ENCODE measurements at regions not wholly inside any gene's neighbourhood (a gene's known extent, or its start where the extent isn't known, plus 50 kb on each side); places are given as distances from the start of the nearest gene placed in this dataset.
"Not testable (repeated sequence)": the region's sequence is repeated elsewhere in the genome, so short reads cannot be mapped to it uniquely, and the experiment has no call there.

DNA sequence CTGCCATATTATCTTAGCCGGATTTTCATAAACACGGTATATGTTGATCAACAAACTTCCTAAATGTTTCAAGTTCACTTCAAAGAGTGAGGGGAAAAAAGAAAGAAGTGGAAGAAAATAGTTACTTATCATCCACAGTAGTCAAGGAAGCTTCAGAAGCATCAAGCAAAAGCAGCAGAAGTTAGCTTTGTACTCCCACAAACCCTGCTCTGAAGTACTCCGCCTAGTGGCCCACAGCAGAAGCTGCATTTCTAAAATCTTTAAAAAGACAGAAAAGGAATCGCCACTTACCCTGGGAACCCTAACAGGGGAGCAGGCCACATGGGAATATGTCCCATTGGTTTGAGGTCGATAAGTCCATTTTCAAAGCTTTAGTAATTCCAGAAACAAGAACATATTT is 158.1 kb downstream of the FOXD4L6 start:
- H3K4me3 ChIP-seq (ENCODE audit: low read depth in 2 of 2, low read length in 1 of 2); H3K4me2 ChIP-seq; H3K4me1 ChIP-seq (ENCODE audit: control insufficient read depth in 1 of 2, insufficient read depth in 2 of 2, low read depth in 1 of 2, low read length in 1 of 2); H3K79me2 ChIP-seq (ENCODE audit: insufficient read depth); H3F3A ChIP-seq (replicated peaks; ENCODE audit: insufficient read depth); H3K36me3 ChIP-seq (replicated peaks in 1 of 2; ENCODE audit: control insufficient read depth in 1 of 2, insufficient read depth in 2 of 2, low read length in 1 of 2); H3K27ac ChIP-seq (ENCODE audit: low read depth in 2 of 2, low read length in 1 of 2); DNase-seq; H3K27me3 ChIP-seq (ENCODE audit: insufficient read depth); CTCF ChIA-PET; H4K20me1 ChIP-seq (ENCODE audit: insufficient read depth); H3K9me2 ChIP-seq; H3K9ac ChIP-seq; H2AFZ ChIP-seq (ENCODE audit: low read depth); POLR2A ChIA-PET; H3K9me3 ChIP-seq: not testable (repeated sequence)
- TF ChIP-seq, protein P1, sequence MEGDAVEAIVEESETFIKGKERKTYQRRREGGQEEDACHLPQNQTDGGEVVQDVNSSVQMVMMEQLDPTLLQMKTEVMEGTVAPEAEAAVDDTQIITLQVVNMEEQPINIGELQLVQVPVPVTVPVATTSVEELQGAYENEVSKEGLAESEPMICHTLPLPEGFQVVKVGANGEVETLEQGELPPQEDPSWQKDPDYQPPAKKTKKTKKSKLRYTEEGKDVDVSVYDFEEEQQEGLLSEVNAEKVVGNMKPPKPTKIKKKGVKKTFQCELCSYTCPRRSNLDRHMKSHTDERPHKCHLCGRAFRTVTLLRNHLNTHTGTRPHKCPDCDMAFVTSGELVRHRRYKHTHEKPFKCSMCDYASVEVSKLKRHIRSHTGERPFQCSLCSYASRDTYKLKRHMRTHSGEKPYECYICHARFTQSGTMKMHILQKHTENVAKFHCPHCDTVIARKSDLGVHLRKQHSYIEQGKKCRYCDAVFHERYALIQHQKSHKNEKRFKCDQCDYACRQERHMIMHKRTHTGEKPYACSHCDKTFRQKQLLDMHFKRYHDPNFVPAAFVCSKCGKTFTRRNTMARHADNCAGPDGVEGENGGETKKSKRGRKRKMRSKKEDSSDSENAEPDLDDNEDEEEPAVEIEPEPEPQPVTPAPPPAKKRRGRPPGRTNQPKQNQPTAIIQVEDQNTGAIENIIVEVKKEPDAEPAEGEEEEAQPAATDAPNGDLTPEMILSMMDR (IDR thresholded peaks at IDR 0.05) = peak; percentile 48
- WGBS (ENCODE audit: low lambda C conversion rate) = 43% methylated on average over 5 of the region's 5 CpGs

GRCh38 chr9:40962461-40962860 is 166.0 kb downstream of the FOXD4L6 start:
- H3K36me3 ChIP-seq (replicated peaks in 1 of 2; ENCODE audit: control insufficient read depth in 1 of 2, insufficient read depth in 2 of 2, low read length in 1 of 2); H3K4me2 ChIP-seq; H2AFZ ChIP-seq (ENCODE audit: low read depth); H4K20me1 ChIP-seq (ENCODE audit: insufficient read depth); H3K9ac ChIP-seq; H3K4me3 ChIP-seq (ENCODE audit: low read depth in 2 of 2, low read length in 1 of 2); H3K79me2 ChIP-seq (ENCODE audit: insufficient read depth); H3F3A ChIP-seq (replicated peaks; ENCODE audit: insufficient read depth); DNase-seq; H3K9me3 ChIP-seq; H3K27me3 ChIP-seq (ENCODE audit: insufficient read depth); POLR2A ChIA-PET; H3K9me2 ChIP-seq; H3K27ac ChIP-seq (ENCODE audit: low read depth in 2 of 2, low read length in 1 of 2); H3K4me1 ChIP-seq (ENCODE audit: control insufficient read depth in 1 of 2, insufficient read depth in 2 of 2, low read depth in 1 of 2, low read length in 1 of 2); CTCF ChIA-PET: not testable (repeated sequence)
- TF ChIP-seq, protein P1 (IDR thresholded peaks at IDR 0.05) = 0 out of 2 replicates have a peak, but pooled peaks have one; percentile 13
- 60% methylated on average over 3 of the region's 6 CpGs for WGBS (ENCODE audit: low lambda C conversion rate)

DNA sequence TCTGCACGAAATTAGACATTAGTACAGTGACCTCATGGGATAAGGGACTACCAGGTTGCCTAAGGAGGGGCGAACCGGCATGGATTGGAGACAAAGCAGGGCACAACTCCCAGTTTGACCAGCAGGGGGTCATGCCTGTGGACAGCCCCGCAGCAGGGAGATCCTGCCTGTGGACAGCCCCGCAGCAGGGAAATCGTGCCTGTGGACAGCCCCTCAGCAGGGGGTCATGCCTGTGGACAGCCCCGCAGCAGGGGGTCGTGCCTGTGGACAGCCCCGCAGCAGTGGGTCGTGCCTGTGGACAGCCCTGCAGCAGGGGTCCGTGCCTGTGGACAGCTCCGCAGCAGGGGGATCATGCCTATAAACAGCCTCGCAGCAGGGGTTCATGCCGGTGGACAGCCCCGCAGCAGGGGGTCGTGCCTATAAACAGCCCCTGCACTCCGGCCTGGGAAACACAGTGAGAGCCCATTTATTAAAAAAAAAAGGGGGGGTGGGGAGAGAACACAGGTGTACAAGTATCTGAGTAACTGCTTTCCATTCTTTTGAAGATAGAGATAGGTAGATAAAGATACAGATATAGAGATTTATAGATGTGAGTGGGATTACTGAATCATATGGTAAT is 176.5 kb downstream of the FOXD4L6 start:
- H3K4me2 ChIP-seq; CTCF ChIA-PET; H4K20me1 ChIP-seq (ENCODE audit: insufficient read depth); H3K9me2 ChIP-seq; H3K27ac ChIP-seq (ENCODE audit: low read depth in 2 of 2, low read length in 1 of 2); H3K79me2 ChIP-seq (ENCODE audit: insufficient read depth); H2AFZ ChIP-seq (ENCODE audit: low read depth); H3F3A ChIP-seq (replicated peaks; ENCODE audit: insufficient read depth); H3K4me3 ChIP-seq (ENCODE audit: low read depth in 2 of 2, low read length in 1 of 2); POLR2A ChIA-PET; H3K4me1 ChIP-seq (ENCODE audit: control insufficient read depth in 1 of 2, insufficient read depth in 2 of 2, low read depth in 1 of 2, low read length in 1 of 2); H3K9me3 ChIP-seq; H3K9ac ChIP-seq; H3K27me3 ChIP-seq (ENCODE audit: insufficient read depth); H3K36me3 ChIP-seq (replicated peaks in 1 of 2; ENCODE audit: control insufficient read depth in 1 of 2, insufficient read depth in 2 of 2, low read length in 1 of 2): not testable (repeated sequence)
- peak; percentile 9 for DNase-seq
- TF ChIP-seq, protein P1 (IDR thresholded peaks at IDR 0.05) = peak; percentile 37; the same call in 1 of the 2 replicates
- WGBS (ENCODE audit: low lambda C conversion rate) = 77% methylated on average over 17 of the region's 17 CpGs

- 83% methylated on average over 8 of the region's 8 CpGs for WGBS (ENCODE audit: low lambda C conversion rate)
- POLR2A ChIA-PET = not testable (repeated sequence)
These were observed 182.3 kb downstream of the FOXD4L6 start for GRCh38 chr9:40946228-40946627.

DNA sequence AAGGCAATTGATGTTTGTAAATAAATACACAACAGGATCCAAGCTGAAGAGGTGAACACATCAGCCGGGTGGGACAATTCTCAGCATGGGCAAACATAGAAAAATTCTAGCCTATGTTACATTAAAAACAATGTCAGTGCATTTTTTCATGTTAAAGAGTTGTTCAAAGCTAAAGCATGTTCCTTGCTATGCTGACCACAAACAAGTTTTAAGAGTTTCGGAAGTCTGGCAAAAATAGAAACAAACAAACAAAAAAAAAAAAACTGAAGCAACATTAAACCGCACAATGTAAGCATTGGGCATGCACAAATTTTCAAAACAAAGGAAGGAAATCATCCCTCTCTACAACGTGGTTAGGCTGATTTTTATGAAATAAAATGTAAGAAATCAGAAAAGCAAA is 185.8 kb downstream of the FOXD4L6 start:
- POLR2A ChIA-PET; H3K9me3 ChIP-seq; H3K9ac ChIP-seq; H3K36me3 ChIP-seq (replicated peaks in 1 of 2; ENCODE audit: control insufficient read depth in 1 of 2, insufficient read depth in 2 of 2, low read length in 1 of 2); H3K27me3 ChIP-seq (ENCODE audit: insufficient read depth); H3K4me3 ChIP-seq (ENCODE audit: low read depth in 2 of 2, low read length in 1 of 2); H3K4me2 ChIP-seq; H3F3A ChIP-seq (replicated peaks; ENCODE audit: insufficient read depth); H3K79me2 ChIP-seq (ENCODE audit: insufficient read depth); H2AFZ ChIP-seq (ENCODE audit: low read depth); H3K9me2 ChIP-seq; H3K4me1 ChIP-seq (ENCODE audit: control insufficient read depth in 1 of 2, insufficient read depth in 2 of 2, low read depth in 1 of 2, low read length in 1 of 2); H4K20me1 ChIP-seq (ENCODE audit: insufficient read depth); H3K27ac ChIP-seq (ENCODE audit: low read depth in 2 of 2, low read length in 1 of 2); DNase-seq; CTCF ChIA-PET: not testable (repeated sequence)
- WGBS (ENCODE audit: low lambda C conversion rate) = 60% methylated on average over 4 of the region's 4 CpGs

More at GRCh38 chr9:40946228-40946627, 182.3 kb downstream of the FOXD4L6 start:
- H2AFZ ChIP-seq (ENCODE audit: low read depth); H3K27ac ChIP-seq (ENCODE audit: low read depth in 2 of 2, low read length in 1 of 2); H3K9ac ChIP-seq; H3F3A ChIP-seq (replicated peaks; ENCODE audit: insufficient read depth); H3K9me3 ChIP-seq; H3K9me2 ChIP-seq; DNase-seq; H3K4me2 ChIP-seq; H3K36me3 ChIP-seq (replicated peaks in 1 of 2; ENCODE audit: control insufficient read depth in 1 of 2, insufficient read depth in 2 of 2, low read length in 1 of 2); H3K4me1 ChIP-seq (ENCODE audit: control insufficient read depth in 1 of 2, insufficient read depth in 2 of 2, low read depth in 1 of 2, low read length in 1 of 2); H3K79me2 ChIP-seq (ENCODE audit: insufficient read depth); CTCF ChIA-PET; H3K4me3 ChIP-seq (ENCODE audit: low read depth in 2 of 2, low read length in 1 of 2); H3K27me3 ChIP-seq (ENCODE audit: insufficient read depth); H4K20me1 ChIP-seq (ENCODE audit: insufficient read depth): not testable (repeated sequence)
